GM12891 (cell line): ENCODE measurements at regions not wholly inside any gene's neighbourhood (a gene's known extent, or its start where the extent isn't known, plus 50 kb on each side); places are given as distances from the start of the nearest gene placed in this dataset.

Experiments used
- DNase-seq: peaks from one replicate; pipeline ENCODE4 v3.0.0; 2011; ENCODE audit warnings: low spot score; ENCODE audit not compliant: insufficient read length
- FAIRE-seq: peaks from 2 replicates; lab custom pipeline; 2011; peaks lifted over from hg19 to GRCh38; lab: Jason Lieb, UNC
- PAX5 ChIP-seq: IDR thresholded peaks from 2 replicates; pipeline ENCODE4 v1.6.1; 2011; ENCODE audit warnings: low read length, moderate library complexity, mild to moderate bottlenecking; ENCODE audit not compliant: insufficient read depth, severe bottlenecking
- POLR2A ChIP-seq: IDR thresholded peaks from 2 replicates; pipeline ENCODE4 v1.6.1; 2011; ENCODE audit warnings: low read depth, low read length, control low read depth
- POLR2AphosphoS5 ChIP-seq: IDR thresholded peaks from 2 replicates; pipeline ENCODE4 v1.6.1; 2011; ENCODE audit warnings: low read depth, low read length, control low read depth
- POU2F2 ChIP-seq: IDR thresholded peaks from 2 replicates; pipeline ENCODE4 v1.6.1; 2011; ENCODE audit warnings: low read depth, mild to moderate bottlenecking, control low read depth, low read length, moderate library complexity
- SPI1 ChIP-seq: IDR thresholded peaks from 2 replicates; pipeline ENCODE4 v1.6.1; 2011; ENCODE audit warnings: low read depth, low read length, control low read depth
- TAF1 ChIP-seq: IDR thresholded peaks from 2 replicates; pipeline ENCODE4 v1.6.1; 2011; ENCODE audit warnings: low read depth, low read length, control low read depth

DNA sequence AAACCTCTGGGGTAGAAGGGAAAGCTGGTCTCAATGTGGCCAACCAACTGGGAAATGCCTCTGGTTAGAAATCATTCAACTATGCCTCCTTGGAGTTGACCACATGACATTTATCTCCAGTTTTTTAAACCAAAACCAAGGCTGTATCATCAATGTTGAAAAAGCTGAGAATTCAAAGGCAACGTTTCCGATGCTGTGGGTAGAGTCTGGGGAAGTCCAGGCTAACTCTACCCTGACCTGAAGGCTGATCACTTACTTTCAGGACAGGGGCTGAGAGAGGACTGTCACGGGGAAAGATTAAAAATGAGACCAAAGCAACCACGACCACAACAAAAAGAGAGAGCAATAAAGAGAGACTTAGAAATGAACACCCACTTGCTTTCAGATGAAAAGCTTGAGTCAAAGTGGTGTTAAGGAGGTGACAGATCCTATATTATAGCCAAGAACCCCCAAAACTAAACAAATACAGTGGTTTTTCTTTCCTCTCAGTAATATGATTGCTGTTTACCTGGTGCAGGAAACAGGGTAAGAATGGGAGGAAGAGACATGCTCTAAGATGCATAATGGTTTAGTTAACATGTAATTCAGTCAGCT lies 90.8 kb upstream of the TNFSF4 start:
- DNase-seq (peak; percentile 8), FAIRE-seq (peak; percentile 75)
- peak; percentile 66 for TF ChIP-seq POU2F2
- TF ChIP-seq SPI1 = no peak
- peak; percentile 22 for TF ChIP-seq PAX5
- TF ChIP-seq TAF1 = no peak

DNA sequence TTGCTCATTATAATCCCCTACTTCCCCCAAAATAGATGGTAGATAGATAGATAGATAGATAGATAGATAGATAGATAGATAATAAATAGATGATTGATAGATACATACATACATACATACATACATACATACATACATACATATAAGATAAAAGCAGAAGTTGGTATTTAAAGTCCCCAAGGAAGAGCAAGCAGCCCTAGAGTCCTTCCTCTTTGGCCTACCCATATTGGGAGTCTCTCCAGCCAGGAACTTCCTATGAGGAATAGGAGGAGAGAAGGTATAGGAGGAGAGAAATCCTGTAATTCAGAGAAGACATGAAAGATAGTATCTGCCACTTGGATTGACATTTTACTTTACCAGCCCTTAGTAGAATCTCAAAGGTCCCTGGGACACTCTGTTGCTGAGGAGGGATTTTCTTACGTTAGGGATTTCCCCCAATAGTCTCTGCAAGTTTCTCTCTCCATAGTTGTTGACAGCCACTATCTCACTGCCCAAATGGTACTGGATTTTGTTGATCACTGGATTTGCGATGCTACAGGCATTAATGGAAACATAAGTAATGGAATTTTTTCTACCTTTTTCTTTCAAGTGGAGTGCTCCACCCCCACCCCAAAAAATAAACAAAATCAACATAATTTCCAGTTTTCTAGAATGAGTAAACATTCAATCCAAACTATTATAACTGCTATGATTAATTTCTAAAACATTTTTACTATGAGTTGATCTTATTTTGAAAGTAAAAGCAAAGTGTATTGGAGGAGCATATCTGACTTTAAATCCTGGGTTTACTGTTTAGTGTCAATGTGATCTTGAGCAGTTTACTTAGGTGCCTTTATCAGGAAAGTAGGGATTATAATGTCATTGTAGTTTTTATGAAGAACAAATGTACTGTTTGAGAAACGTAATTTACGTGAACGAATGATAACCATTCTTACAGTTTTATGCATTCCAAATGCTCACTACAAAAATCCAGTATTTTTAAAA lies 93.2 kb upstream of the TNFSF4 start:
- FAIRE-seq (no peak), DNase-seq (no peak)
- TF ChIP-seq POU2F2 = no peak
- TF ChIP-seq PAX5 = no peak
- TF ChIP-seq POLR2AphosphoS5 = no peak
- TF ChIP-seq SPI1 = no peak
- TF ChIP-seq TAF1 = no peak
- no peak for TF ChIP-seq POLR2A

DNA sequence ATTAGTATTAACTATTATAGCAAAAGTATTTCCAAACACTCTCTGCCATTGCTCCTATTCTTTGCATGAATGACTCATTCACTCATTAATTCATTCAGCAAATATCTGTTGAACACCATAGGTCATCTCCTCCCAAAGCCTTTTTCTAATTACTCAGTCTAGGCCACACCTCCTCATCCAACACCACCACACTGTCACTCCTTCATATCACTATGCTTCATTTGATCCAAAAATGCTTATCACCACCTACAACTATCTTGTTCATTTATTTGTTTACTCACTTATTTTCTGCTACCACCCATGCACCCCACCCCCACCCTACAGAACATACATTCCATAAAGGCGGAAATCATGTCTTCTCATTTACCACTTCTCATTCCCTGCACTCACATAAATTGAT lies 94.4 kb upstream of the TNFSF4 start:
- TF ChIP-seq POLR2A (no peak), TAF1 (no peak), POU2F2 (no peak), PAX5 (no peak), POLR2AphosphoS5 (no peak)
- FAIRE-seq (peak; percentile 28), DNase-seq (no peak)

DNA sequence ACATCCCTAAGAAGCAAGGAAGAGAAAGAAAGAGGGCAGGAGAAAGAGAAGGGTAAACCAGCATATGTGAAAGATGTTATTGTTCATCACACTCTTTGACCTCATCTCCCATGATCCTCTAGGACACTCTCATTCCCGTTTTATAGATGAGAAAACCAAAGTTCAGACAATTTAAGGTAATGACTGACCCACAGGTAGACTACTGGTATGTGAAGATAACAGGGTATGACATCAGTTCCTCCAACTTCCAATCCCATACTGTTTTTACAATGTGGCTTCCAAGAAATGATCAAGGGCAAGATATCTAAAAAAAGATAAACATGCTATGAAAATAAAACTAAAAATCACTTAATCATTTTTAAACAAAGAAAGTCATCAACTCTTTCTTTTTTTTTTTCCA lies 95.2 kb upstream of the TNFSF4 start:
- DNase-seq (no peak), FAIRE-seq (no peak)
- TF ChIP-seq SPI1 (no peak), POLR2AphosphoS5 (no peak), PAX5 (no peak), TAF1 (no peak), POU2F2 (no peak), POLR2A (no peak)

DNA sequence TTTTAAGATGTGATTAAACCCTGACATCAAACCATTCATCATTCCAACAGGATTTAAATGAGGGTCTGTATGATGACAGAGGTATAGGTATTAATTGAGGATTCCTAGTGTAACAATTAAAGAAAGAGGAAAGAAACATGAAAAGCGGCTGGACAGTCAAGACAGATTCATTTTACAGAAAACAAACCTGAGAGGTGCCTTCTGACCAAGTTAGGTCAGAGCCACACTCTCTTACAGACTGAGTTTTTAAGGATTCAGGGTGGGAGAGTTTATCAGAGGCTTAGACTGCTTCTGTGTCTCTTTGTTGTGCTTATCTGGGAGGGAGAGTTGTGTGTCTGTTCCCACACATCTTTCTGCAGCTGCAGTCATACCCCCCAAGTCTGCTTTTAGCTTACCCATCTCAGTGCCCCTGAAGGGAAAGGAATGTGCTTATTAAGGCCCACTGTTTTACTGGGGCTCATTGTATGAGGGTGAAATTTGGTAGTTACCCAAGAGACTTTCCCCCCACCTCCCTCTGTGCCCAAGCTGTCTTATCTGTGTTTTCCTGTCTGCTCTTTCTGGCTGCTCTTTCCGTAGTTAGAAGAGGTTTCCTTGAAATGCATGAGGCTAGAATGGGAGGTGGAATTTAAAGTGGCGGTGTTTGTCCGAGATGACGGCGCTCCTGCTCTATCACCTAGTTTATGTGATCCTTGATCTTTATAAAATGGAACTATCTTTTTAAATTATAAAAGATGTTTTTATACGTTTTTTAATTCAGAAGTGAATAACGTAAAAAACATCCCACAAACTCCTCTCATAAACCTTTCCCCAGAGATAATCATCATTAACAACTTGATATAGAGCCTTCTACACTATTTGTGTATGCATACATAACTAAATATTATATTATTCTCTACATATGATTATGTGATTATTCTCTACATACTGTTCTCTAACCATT lies 96.0 kb upstream of the TNFSF4 start:
- FAIRE-seq (no peak), DNase-seq (no peak)
- TF ChIP-seq POLR2AphosphoS5 = no peak
- no peak for TF ChIP-seq TAF1

DNA sequence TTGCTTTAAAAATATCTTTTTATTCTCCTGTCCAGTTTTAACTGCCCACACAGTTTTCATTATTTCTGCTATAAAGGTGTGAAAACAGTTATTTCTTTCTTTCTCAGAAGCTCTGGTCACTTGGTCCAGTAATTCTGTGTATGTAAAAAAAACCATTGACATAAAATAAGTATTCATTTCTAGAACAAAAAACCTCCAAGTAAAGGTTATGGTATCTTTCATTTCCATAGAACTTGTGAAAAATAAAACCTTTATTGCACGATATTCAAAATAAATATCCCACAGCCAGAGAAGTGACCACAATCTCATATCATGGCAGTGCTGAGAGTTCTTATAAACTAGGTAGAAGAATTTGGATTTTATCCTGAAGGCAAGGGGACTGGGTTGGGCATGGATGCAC lies 96.9 kb upstream of the TNFSF4 start:
- DNase-seq (no peak), FAIRE-seq (no peak)
- no peak for TF ChIP-seq POLR2A
- TF ChIP-seq POLR2AphosphoS5 = no peak
- TF ChIP-seq SPI1 = no peak
- no peak for TF ChIP-seq TAF1
- TF ChIP-seq PAX5 = no peak
- TF ChIP-seq POU2F2 = no peak

DNA sequence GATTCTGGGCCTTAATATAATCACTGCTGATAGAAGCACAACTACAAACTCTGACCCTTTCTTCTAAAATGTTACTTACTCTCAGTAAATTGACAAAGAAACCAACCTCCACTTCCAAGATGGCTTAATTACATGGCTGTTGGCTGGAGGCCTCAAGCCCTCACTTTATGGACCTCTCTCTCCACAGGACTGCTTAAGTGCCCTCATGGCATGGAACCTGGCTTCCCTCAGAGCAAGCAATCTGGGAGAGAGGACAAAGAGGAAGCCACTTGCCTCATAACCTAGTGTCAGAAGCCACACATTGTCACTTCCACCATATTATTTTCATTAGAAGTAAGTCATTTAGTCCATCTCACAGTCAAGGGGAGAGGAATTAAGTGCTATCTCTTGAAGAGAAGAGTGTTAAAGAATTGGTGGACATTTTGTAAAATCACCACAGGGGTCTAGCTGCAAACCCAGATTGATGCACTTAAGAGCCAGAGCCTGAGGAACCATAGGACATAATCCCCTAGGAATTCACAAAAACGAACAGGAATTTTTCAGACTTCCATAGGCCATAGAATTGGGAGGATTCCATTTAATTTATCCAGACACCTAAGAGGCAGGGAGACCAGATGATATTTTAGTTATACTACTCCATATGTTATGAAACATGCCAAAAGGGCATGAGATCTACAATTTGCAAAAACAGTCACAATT lies 97.5 kb upstream of the TNFSF4 start:
- DNase-seq = no peak
- TF ChIP-seq POU2F2 (no peak), PAX5 (no peak), POLR2AphosphoS5 (no peak), POLR2A (no peak)
- FAIRE-seq = no peak

DNA sequence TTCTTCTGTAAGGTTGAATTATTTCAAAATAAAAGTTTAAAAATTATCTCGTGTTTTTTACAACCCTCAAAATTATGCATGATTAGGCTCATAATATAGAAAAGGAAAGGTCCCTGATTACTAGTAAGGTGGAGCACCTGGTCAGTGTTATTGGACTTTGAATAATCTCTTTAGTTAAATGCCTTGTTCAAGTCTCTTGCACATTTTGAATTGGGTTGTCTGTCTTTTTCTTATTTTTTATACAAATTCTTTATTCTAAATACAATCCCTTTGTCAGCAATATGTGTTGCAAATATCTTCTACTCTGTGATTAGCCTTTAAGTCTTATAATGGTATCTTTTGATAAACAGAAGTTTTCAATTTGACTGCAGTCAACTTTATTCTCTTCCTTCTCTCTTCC lies 100.7 kb upstream of the TNFSF4 start:
- FAIRE-seq = no peak
- TF ChIP-seq POU2F2 (no peak), TAF1 (no peak), PAX5 (no peak), SPI1 (no peak), POLR2AphosphoS5 (no peak), POLR2A (no peak)
- DNase-seq = no peak

DNA sequence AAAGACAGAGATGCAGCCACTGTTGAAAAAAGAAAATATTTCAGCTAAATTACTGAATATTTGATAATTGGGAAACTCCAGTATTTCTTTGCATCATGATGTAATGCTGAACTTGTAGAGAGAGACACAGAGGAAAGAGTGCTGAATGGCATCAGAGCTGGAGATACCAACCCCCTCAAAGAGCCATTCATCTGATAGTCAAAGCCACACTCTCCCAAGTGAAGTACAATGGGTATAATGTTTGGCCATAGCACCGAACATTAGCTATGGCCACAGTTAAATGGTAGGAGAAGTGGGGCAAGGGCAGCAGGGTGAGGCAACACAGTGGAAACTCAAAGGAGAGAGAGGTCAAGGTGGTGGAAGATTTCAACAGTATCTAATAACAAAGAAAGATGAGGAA lies 107.5 kb upstream of the TNFSF4 start:
- FAIRE-seq (no peak), DNase-seq (no peak)
- TF ChIP-seq PAX5 = no peak
- TF ChIP-seq POLR2A = no peak
- TF ChIP-seq SPI1 = no peak
- TF ChIP-seq POLR2AphosphoS5 = no peak
- TF ChIP-seq TAF1 = no peak
- no peak for TF ChIP-seq POU2F2
